ENCODE measurements at regions not wholly inside any gene's neighbourhood (a gene's known extent, or its start where the extent isn't known, plus 50 kb on each side); places are given as distances from the start of the nearest gene placed in this dataset.

DNA sequence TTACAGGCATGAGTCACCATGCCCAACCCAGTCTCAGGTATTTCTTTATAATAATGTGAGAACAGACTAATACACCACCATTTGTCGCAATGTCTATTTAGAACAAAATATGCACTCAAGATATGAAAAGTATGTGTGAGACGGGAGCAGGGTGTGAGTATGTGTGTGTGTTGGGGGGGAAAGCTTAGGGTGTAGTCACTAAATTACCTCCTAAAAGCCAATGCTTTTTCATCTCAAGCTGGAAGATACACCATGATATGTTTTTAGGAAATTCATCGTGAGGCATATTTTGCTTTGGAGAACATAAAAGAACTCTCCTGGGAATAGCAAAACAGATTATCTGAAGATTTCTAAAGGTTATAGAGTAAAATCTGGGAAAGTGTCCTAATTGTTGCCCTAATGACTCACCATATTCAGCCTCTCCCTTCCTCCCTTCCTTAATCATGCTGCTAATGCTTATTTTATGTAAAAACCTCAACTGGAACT is 262.7 kb downstream of the PDHA2 start:
- H3K4me3 Mint-ChIP-seq, result no peak overlapping the region
- no peaks in the 10 kb centered on the region for H3K4me1 Mint-ChIP-seq
- peaks cover 6% of the 10 kb centered on the region for H3K9me3 Mint-ChIP-seq
- no peaks in the 10 kb centered on the region for H3K27me3 Mint-ChIP-seq (ENCODE audit: low read depth)
- H3K27ac Mint-ChIP-seq (ENCODE audit: unreplicated experiment), result no peak overlapping the region
- DNase-seq (ENCODE audit: low read depth, low spot score), result no peak
- H3K36me3 Mint-ChIP-seq (ENCODE audit: low read depth), result no peaks in the 10 kb centered on the region
- TF ChIP-seq, protein P1, sequence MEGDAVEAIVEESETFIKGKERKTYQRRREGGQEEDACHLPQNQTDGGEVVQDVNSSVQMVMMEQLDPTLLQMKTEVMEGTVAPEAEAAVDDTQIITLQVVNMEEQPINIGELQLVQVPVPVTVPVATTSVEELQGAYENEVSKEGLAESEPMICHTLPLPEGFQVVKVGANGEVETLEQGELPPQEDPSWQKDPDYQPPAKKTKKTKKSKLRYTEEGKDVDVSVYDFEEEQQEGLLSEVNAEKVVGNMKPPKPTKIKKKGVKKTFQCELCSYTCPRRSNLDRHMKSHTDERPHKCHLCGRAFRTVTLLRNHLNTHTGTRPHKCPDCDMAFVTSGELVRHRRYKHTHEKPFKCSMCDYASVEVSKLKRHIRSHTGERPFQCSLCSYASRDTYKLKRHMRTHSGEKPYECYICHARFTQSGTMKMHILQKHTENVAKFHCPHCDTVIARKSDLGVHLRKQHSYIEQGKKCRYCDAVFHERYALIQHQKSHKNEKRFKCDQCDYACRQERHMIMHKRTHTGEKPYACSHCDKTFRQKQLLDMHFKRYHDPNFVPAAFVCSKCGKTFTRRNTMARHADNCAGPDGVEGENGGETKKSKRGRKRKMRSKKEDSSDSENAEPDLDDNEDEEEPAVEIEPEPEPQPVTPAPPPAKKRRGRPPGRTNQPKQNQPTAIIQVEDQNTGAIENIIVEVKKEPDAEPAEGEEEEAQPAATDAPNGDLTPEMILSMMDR (conservative IDR thresholded peaks at IDR 0.05), result no peak

DNA sequence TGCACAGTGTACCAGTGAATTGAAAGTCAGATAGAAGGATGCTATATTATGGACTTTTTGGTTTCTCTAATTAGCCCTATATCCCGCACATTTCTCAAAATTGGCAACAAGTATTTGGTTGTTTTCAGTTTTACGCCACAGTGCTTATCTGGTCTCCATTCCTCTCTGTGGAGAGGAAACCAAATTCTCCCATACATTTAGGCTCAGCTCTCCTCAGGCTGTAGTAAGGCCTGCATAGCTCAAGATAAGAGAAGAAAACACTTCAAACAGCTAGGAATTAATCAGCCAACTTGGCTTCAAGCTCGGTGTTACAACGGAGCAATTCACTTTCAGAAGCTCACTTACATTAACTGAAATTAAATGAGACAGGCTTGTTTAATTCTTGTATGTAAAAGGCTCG is 263.2 kb downstream of the PDHA2 start:
- Mint-ChIP-seq H3K27me3 (ENCODE audit: low read depth) (no peaks in the 10 kb centered on the region), H3K27ac (ENCODE audit: unreplicated experiment) (no peak overlapping the region), H3K4me1 (no peaks in the 10 kb centered on the region), H3K9me3 (peaks cover 6% of the 10 kb centered on the region), H3K4me3 (no peak overlapping the region), H3K36me3 (ENCODE audit: low read depth) (no peaks in the 10 kb centered on the region)
- TF ChIP-seq, protein P1 (conservative IDR thresholded peaks at IDR 0.05), result no peak
- no peak for DNase-seq (ENCODE audit: low read depth, low spot score)

DNA sequence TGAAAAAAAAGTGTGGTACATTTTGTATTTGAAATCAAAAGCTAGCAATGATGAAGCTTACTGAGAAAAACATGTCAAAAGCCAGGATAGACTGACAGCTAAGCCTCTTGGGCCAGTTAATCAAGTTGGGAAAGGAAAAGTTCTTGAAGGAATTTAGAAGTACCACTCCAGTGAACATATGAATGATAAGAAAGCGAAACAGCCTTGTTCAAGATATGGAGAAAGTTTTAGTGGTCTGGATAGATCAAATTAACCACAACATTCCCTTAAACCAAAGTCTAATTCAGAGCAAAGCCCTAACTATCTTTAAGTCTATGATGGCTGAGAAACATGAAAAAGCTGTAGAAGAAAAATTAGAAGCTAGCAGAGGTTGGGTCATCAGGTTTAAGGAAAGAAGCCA is 268.3 kb downstream of the PDHA2 start:
- no peak overlapping the region for H3K4me3 Mint-ChIP-seq
- H3K27ac Mint-ChIP-seq (ENCODE audit: unreplicated experiment), result no peak overlapping the region
- no peaks in the 10 kb centered on the region for H3K4me1 Mint-ChIP-seq
- H3K9me3 Mint-ChIP-seq, result peaks cover 11% of the 10 kb centered on the region
- no peak for DNase-seq (ENCODE audit: low read depth, low spot score)
- no peaks in the 10 kb centered on the region for H3K27me3 Mint-ChIP-seq (ENCODE audit: low read depth)
- TF ChIP-seq, protein P1 (conservative IDR thresholded peaks at IDR 0.05), result no peak
- H3K36me3 Mint-ChIP-seq (ENCODE audit: low read depth), result peaks cover 4% of the 10 kb centered on the region

DNA sequence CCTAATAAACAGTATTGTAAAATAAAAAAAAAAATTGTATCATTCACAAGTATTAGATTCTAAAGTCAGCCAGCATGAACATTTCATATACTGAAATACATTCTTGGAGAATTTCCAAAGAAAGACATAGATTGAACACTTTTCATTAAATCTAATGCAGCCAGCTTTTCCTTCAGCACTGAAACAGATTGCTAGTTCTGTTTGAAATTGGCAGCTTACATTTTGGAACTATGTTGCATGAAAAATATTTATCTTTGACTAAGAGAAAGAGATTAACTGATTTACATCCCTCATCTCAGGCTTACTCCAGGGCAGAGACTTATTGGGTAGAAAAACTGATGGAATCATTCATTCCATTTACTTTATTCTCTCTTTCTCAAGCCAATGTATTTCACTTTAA is 272.7 kb downstream of the PDHA2 start:
- H3K27ac Mint-ChIP-seq (ENCODE audit: unreplicated experiment), result no peak overlapping the region
- no peaks in the 10 kb centered on the region for H3K4me1 Mint-ChIP-seq
- H3K36me3 Mint-ChIP-seq (ENCODE audit: low read depth), result peaks cover 4% of the 10 kb centered on the region
- no peak overlapping the region for H3K4me3 Mint-ChIP-seq
- DNase-seq (ENCODE audit: low read depth, low spot score), result no peak
- H3K27me3 Mint-ChIP-seq (ENCODE audit: low read depth), result no peaks in the 10 kb centered on the region
- TF ChIP-seq, protein P1 (conservative IDR thresholded peaks at IDR 0.05), result no peak
- peaks cover 11% of the 10 kb centered on the region for H3K9me3 Mint-ChIP-seq

DNA sequence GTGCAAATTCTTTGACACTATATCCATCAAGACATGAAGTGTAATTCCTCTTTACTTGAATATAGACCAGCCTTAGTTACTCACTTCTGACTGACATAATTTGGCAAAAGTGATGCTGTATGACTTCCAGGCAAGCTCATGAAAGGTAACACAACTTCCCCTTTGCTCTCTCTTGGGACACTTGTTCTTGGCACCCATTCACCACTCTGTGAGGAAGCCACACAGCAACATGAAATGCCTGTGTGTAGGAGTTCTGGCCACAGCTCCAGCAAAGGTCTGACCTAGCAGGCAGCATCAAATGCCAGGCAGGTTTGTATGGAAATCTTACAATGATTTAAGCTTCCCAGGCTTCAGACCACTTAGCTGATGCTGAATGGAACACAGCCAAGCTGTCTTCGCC is 280.3 kb downstream of the PDHA2 start:
- Mint-ChIP-seq H3K27me3 (ENCODE audit: low read depth) (no peaks in the 10 kb centered on the region), H3K36me3 (ENCODE audit: low read depth) (no peaks in the 10 kb centered on the region), H3K27ac (ENCODE audit: unreplicated experiment) (no peak overlapping the region), H3K4me1 (no peaks in the 10 kb centered on the region), H3K4me3 (no peak overlapping the region), H3K9me3 (peaks cover 3% of the 10 kb centered on the region)
- DNase-seq (ENCODE audit: low read depth, low spot score), result no peak
- TF ChIP-seq, protein P1 (conservative IDR thresholded peaks at IDR 0.05), result no peak

DNA sequence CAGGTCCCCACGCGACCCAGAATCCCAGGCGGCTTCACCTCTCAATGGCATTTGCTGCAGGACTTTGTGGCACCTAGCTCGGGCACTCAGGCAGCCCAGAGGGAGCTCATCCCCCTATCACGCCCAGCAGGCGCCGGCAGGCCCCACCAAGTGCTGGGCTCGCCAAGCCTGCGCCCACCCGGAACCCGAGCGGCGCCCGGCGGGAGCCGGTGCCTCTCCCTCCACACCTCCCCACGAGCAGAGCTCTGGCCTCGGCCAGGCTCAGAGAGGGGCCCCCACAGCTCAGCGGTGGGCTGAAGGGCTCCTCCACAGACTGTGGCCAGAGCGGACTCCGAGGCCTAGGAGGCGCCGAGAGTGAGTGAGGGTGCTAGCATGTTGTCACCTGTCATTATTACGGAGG is 286.3 kb downstream of the PDHA2 start:
- peaks cover 7% of the 10 kb centered on the region for H3K9me3 Mint-ChIP-seq
- no peak for DNase-seq (ENCODE audit: low read depth, low spot score)

More for the DNA sequence above, 286.3 kb downstream of the PDHA2 start:
- Mint-ChIP-seq H3K27ac (ENCODE audit: unreplicated experiment) (no peak overlapping the region), H3K4me1 (no peaks in the 10 kb centered on the region), H3K27me3 (ENCODE audit: low read depth) (no peaks in the 10 kb centered on the region), H3K36me3 (ENCODE audit: low read depth) (peaks cover 3% of the 10 kb centered on the region), H3K4me3 (no peak overlapping the region)
- TF ChIP-seq, protein P1 (conservative IDR thresholded peaks at IDR 0.05), result no peak

Measured in neural crest cell (in vitro differentiated cells).